ENCODE measurements at regions not wholly inside any gene's neighbourhood (a gene's known extent, or its start where the extent isn't known, plus 50 kb on each side); places are given as distances from the start of the nearest gene placed in this dataset.

GRCh38 chr20:12698817-12699216 lies 310.0 kb upstream of the SPTLC3 start:
- TF ChIP-seq EZH2 (IDR thresholded peaks at IDR 0.05; ENCODE audit: borderline replicate concordance, low read length) (no peak), CTCF (IDR thresholded peaks at IDR 0.05; ENCODE audit: low read length) (no peak)

GRCh38 chr20:12699374-12700228 lies 309.2 kb upstream of the SPTLC3 start:
- H3K9me3 ChIP-seq (ENCODE audit: low read length): no peaks in the 10 kb centered on the region

More at GRCh38 chr20:12698817-12699216, 310.0 kb upstream of the SPTLC3 start:
- H4K20me1 ChIP-seq (ENCODE audit: insufficient read depth, low read length): no peaks in the 10 kb centered on the region
- no peak overlapping the region for H3K9ac ChIP-seq (ENCODE audit: low read length)
- H3K79me2 ChIP-seq (ENCODE audit: insufficient read depth, low read length): no peaks in the 10 kb centered on the region
- H3K27ac ChIP-seq (ENCODE audit: low read depth, low read length, poor library complexity, severe bottlenecking): no peak overlapping the region
- H3F3A ChIP-seq (ENCODE audit: insufficient read depth, low read length): no peaks in the 10 kb centered on the region
- H3K9me2 ChIP-seq (ENCODE audit: low read depth, low read length): no peaks in the 10 kb centered on the region
- H3K4me3 ChIP-seq (ENCODE audit: low read depth, low read length, poor library complexity, severe bottlenecking): no peak overlapping the region
- H3K27me3 ChIP-seq (ENCODE audit: insufficient read depth, low read length): no peaks in the 10 kb centered on the region
- no peaks in the 10 kb centered on the region for H3K4me1 ChIP-seq (ENCODE audit: insufficient read depth, low read length, severe bottlenecking)
- no peak overlapping the region for H2AFZ ChIP-seq (ENCODE audit: low read length)
- no peaks in the 10 kb centered on the region for H3K9me3 ChIP-seq (ENCODE audit: low read length)
- no peak overlapping the region for H3K4me2 ChIP-seq (ENCODE audit: low read length)
- no peaks in the 10 kb centered on the region for H3K36me3 ChIP-seq (ENCODE audit: insufficient read depth, low read length)

GRCh38 chr20:12700701-12701100 lies 308.1 kb upstream of the SPTLC3 start:
- no peak overlapping the region for H3K9ac ChIP-seq (ENCODE audit: low read length)

More at GRCh38 chr20:12699374-12700228, 309.2 kb upstream of the SPTLC3 start:
- no peak overlapping the region for H2AFZ ChIP-seq (ENCODE audit: low read length)
- TF ChIP-seq EZH2 (IDR thresholded peaks at IDR 0.05; ENCODE audit: borderline replicate concordance, low read length) (no peak), CTCF (IDR thresholded peaks at IDR 0.05; ENCODE audit: low read length) (no peak)
- H3K27me3 ChIP-seq (ENCODE audit: insufficient read depth, low read length): no peaks in the 10 kb centered on the region
- H3K4me2 ChIP-seq (ENCODE audit: low read length): no peak overlapping the region
- no peaks in the 10 kb centered on the region for H3F3A ChIP-seq (ENCODE audit: insufficient read depth, low read length)
- no peaks in the 10 kb centered on the region for H3K4me1 ChIP-seq (ENCODE audit: insufficient read depth, low read length, severe bottlenecking)
- H3K79me2 ChIP-seq (ENCODE audit: insufficient read depth, low read length): no peaks in the 10 kb centered on the region
- H3K36me3 ChIP-seq (ENCODE audit: insufficient read depth, low read length): no peaks in the 10 kb centered on the region
- H4K20me1 ChIP-seq (ENCODE audit: insufficient read depth, low read length): no peaks in the 10 kb centered on the region
- H3K9me2 ChIP-seq (ENCODE audit: low read depth, low read length): no peaks in the 10 kb centered on the region
- no peak overlapping the region for H3K27ac ChIP-seq (ENCODE audit: low read depth, low read length, poor library complexity, severe bottlenecking)
- no peak overlapping the region for H3K9ac ChIP-seq (ENCODE audit: low read length)
- no peak overlapping the region for H3K4me3 ChIP-seq (ENCODE audit: low read depth, low read length, poor library complexity, severe bottlenecking)

More at GRCh38 chr20:12700701-12701100, 308.1 kb upstream of the SPTLC3 start:
- no peaks in the 10 kb centered on the region for H3K9me3 ChIP-seq (ENCODE audit: low read length)
- no peak overlapping the region for H2AFZ ChIP-seq (ENCODE audit: low read length)
- H3K9me2 ChIP-seq (ENCODE audit: low read depth, low read length): no peaks in the 10 kb centered on the region
- H4K20me1 ChIP-seq (ENCODE audit: insufficient read depth, low read length): no peaks in the 10 kb centered on the region
- H3K4me1 ChIP-seq (ENCODE audit: insufficient read depth, low read length, severe bottlenecking): no peaks in the 10 kb centered on the region
- no peaks in the 10 kb centered on the region for H3K79me2 ChIP-seq (ENCODE audit: insufficient read depth, low read length)
- TF ChIP-seq CTCF (IDR thresholded peaks at IDR 0.05; ENCODE audit: low read length) (no peak), EZH2 (IDR thresholded peaks at IDR 0.05; ENCODE audit: borderline replicate concordance, low read length) (no peak)
- H3K4me3 ChIP-seq (ENCODE audit: low read depth, low read length, poor library complexity, severe bottlenecking): no peak overlapping the region
- no peaks in the 10 kb centered on the region for H3K27me3 ChIP-seq (ENCODE audit: insufficient read depth, low read length)
- H3K36me3 ChIP-seq (ENCODE audit: insufficient read depth, low read length): no peaks in the 10 kb centered on the region
- H3K27ac ChIP-seq (ENCODE audit: low read depth, low read length, poor library complexity, severe bottlenecking): no peak overlapping the region
- no peaks in the 10 kb centered on the region for H3F3A ChIP-seq (ENCODE audit: insufficient read depth, low read length)
- no peak overlapping the region for H3K4me2 ChIP-seq (ENCODE audit: low read length)
